Chondrocyte (in vitro differentiated cells): ENCODE measurements at regions not wholly inside any gene's neighbourhood (a gene's known extent, or its start where the extent isn't known, plus 50 kb on each side); places are given as distances from the start of the nearest gene placed in this dataset.
A peak's percentile ranks its signal among the peaks of the same experiment; 100 is the strongest.

Experiments used
- DNase-seq: peaks from one replicate; pipeline ENCODE4 v3.0.0; 2021; ENCODE audit warnings: mixed read lengths, low spot score
- H3K27ac Mint-ChIP-seq: one replicate; pipeline ENCODE4 v1.8.0; 2021; ENCODE audit warnings: mild to moderate bottlenecking, moderate library complexity, mixed read lengths; ENCODE audit not compliant: unreplicated experiment
- H3K27me3 Mint-ChIP-seq: 2 replicates; pipeline ENCODE4 v1.8.0; 2021; ENCODE audit warnings: low read depth, mixed read lengths
- H3K36me3 Mint-ChIP-seq: 2 replicates; pipeline ENCODE4 v1.8.0; 2021; ENCODE audit warnings: low read depth, mixed read lengths
- H3K4me1 Mint-ChIP-seq: 2 replicates; pipeline ENCODE4 v1.8.0; 2021; ENCODE audit warnings: low read depth, mild to moderate bottlenecking, mixed read lengths
- H3K4me3 Mint-ChIP-seq: one replicate; pipeline ENCODE4 v1.8.0; 2021; ENCODE audit warnings: mild to moderate bottlenecking, moderate library complexity, mixed read lengths; ENCODE audit not compliant: unreplicated experiment
- H3K9me3 Mint-ChIP-seq: 2 replicates; pipeline ENCODE4 v1.8.0; 2021; ENCODE audit warnings: low read depth, mixed read lengths
- CTCF ChIP-seq: fragments of 200-600 bp; sonication (generic); IDR thresholded peaks from 2 replicates; pipeline ENCODE4 v1.5.0; 2021; ENCODE audit warnings: antibody characterized with exemption, mild to moderate bottlenecking, moderate library complexity

DNA sequence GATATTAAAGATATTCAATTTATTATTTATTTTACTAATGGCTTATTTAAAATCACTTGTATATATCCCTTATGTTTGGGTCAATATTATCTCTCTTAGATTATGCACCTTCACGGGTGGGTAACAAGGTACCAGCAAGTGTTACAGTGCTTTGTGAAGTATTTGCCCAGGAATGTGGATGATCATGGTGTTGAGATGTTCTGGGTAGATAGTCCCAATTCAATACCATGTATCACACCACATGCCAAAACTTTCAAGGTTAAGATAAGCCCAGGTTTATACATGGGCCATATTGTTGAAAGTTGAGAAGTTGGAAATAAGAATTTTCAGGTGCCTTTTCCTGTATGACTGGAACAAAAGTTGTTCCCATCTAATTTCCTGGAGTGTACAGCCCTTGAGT lies 131.3 kb upstream of the RASSF8 start:
- DNase-seq = no peak
- H3K27ac Mint-ChIP-seq = no peak overlapping the region
- H3K4me3 Mint-ChIP-seq = no peak overlapping the region
- H3K36me3 Mint-ChIP-seq = no peaks in the 10 kb centered on the region
- peaks cover 31% of the 10 kb centered on the region for H3K4me1 Mint-ChIP-seq
- TF ChIP-seq CTCF = no peak
- H3K27me3 Mint-ChIP-seq = no peaks in the 10 kb centered on the region
- no peaks in the 10 kb centered on the region for H3K9me3 Mint-ChIP-seq

DNA sequence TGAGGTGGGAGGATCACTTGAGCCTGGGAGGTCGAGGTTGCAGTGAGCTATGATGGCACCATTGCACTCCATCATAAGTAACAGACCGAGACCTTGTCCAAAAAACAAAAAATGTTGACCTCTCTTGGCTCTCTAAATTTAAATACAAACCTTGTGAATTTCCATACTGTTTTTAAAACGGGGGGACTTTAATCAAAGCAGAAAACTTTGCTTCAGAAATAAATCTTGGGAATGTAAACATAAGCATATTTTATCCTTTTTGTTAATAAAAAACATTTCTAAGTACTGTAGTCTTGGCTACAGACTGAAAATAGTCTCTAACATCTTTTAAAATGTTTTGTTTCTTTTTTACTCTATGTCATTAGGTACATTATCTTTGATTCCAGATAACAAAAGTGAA lies 130.7 kb upstream of the RASSF8 start:
- Mint-ChIP-seq H3K4me1 (peaks cover 31% of the 10 kb centered on the region), H3K4me3 (no peak overlapping the region), H3K9me3 (no peaks in the 10 kb centered on the region), H3K27ac (no peak overlapping the region), H3K36me3 (no peaks in the 10 kb centered on the region), H3K27me3 (no peaks in the 10 kb centered on the region)
- DNase-seq = no peak
- TF ChIP-seq CTCF = no peak

GRCh38 chr12:25828188-25828587 lies 130.3 kb upstream of the RASSF8 start:
- Mint-ChIP-seq H3K36me3 (no peaks in the 10 kb centered on the region), H3K4me1 (peaks cover 31% of the 10 kb centered on the region), H3K4me3 (no peak overlapping the region), H3K9me3 (no peaks in the 10 kb centered on the region), H3K27ac (no peak overlapping the region), H3K27me3 (no peaks in the 10 kb centered on the region)
- TF ChIP-seq CTCF = no peak
- DNase-seq = no peak

DNA sequence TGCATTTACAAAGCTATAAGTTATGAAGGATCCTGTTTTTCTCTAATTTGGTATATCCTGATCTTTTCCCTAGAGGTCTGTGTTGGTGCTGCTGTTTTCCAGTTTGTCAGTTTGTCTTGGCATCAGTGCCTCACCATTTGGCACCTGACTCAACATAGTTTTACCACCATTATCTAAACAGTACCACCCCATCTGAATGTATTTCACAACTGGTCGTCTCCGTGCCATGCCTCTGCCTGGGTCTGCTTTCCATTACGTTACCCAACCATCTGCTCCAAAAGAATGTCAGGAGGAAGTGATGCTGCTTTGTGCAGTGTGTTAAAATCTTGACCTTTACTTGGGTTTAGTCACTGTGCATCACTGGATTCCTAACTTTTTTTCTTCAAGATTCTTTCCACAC lies 129.3 kb upstream of the RASSF8 start:
- Mint-ChIP-seq H3K9me3 (no peaks in the 10 kb centered on the region), H3K4me3 (no peak overlapping the region), H3K27me3 (no peaks in the 10 kb centered on the region), H3K27ac (peak overlapping the region; percentile 84), H3K36me3 (no peaks in the 10 kb centered on the region), H3K4me1 (peaks cover 37% of the 10 kb centered on the region)
- no peak for DNase-seq
- TF ChIP-seq CTCF = peak; percentile 43

DNA sequence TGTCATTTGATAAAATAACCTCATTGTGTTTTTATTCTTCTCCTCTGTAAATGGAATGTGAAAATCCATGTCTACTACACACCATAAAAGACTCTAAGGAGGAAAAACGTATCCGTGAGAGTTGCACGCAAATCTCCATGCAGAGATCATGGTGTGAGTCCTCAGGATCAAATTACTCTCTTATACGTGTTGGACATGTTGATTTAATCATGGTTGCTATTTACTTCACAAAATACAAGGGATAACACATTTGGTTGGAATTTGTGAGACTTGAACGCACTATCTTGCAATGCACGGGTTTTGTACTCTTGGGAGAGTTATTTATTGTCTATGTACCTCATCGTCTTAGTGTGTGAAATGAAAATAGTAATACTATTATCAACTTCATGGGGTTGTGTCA lies 128.0 kb upstream of the RASSF8 start:
- Mint-ChIP-seq H3K4me3 (no peak overlapping the region), H3K4me1 (peaks cover 37% of the 10 kb centered on the region), H3K27ac (peak overlapping the region; percentile 65), H3K27me3 (no peaks in the 10 kb centered on the region), H3K36me3 (no peaks in the 10 kb centered on the region), H3K9me3 (no peaks in the 10 kb centered on the region)
- DNase-seq = no peak
- TF ChIP-seq CTCF = no peak
